HCT116 (cell line): ENCODE measurements at regions not wholly inside any gene's neighbourhood (a gene's known extent, or its start where the extent isn't known, plus 50 kb on each side); places are given as distances from the start of the nearest gene placed in this dataset.

Experiments
- CTCF ChIP-seq, 3 experiments: fragments of 200-600 bp in 1 of 3; sonication (generic) in 1 of 3; IDR thresholded peaks in 2 of 3; conservative IDR thresholded peaks in 1 of 3; 2 replicates each; pipeline ENCODE4 v1.5.1; 2012 to 2017; ENCODE audit warnings: low read depth in 2 of 3, low read length in 2 of 3, antibody characterized with exemption in 1 of 3, borderline replicate concordance in 1 of 3, control low read depth in 1 of 3, mild to moderate bottlenecking in 1 of 3, mixed read lengths in 1 of 3, mixed run types in 1 of 3, moderate library complexity in 1 of 3; ENCODE audit not compliant: insufficient read depth in 1 of 3
- POLR2A ChIP-seq: IDR thresholded peaks from 2 replicates; pipeline ENCODE4 v1.7.0; 2011; ENCODE audit warnings: borderline replicate concordance; ENCODE audit not compliant: insufficient read depth, insufficient read length; ENCODE audit errors: extremely low read depth
- POLR2AphosphoS5 ChIP-seq: IDR thresholded peaks from 2 replicates; pipeline ENCODE4 v1.6.1; 2011; ENCODE audit warnings: mild to moderate bottlenecking, low read depth, low read length, moderate library complexity
- RAD21 ChIP-seq: IDR thresholded peaks from 2 replicates; pipeline ENCODE4 v1.6.1; 2012; ENCODE audit warnings: low read depth, mild to moderate bottlenecking
- TCF7L2 ChIP-seq: IDR thresholded peaks from 2 replicates; pipeline ENCODE4 v1.7.0; 2011; ENCODE audit warnings: borderline replicate concordance, inconsistent platforms; ENCODE audit not compliant: insufficient read depth, insufficient read length; ENCODE audit errors: extremely low read depth

- TF ChIP-seq CTCF (IDR thresholded peaks at IDR 0.05 in 2 of 3, conservative IDR thresholded peaks at IDR 0.05 in 1 of 3; ENCODE audit: borderline replicate concordance in 1 of 3, insufficient read depth in 1 of 3, low read depth in 2 of 3, low read length in 2 of 3) (no peak), TCF7L2 (no peak), POLR2A (no peak), POLR2AphosphoS5 (no peak), RAD21 (no peak)
Measured at GRCh38 chr20:6838181-6838826, 70.8 kb downstream of the BMP2 start.
